GM12874 (cell line): ENCODE measurements at regions not wholly inside any gene's neighbourhood (a gene's known extent, or its start where the extent isn't known, plus 50 kb on each side); places are given as distances from the start of the nearest gene placed in this dataset.

Experiments
- TF ChIP-seq, protein P1 (sequence below): IDR thresholded peaks from 2 replicates; pipeline ENCODE4 v1.5.1; 2011; ENCODE audit warnings: low read depth, mild to moderate bottlenecking, control low read depth, low read length, moderate library complexity; ENCODE audit not compliant: insufficient read depth

GRCh38 chr2:78585871-78586270 is 439.6 kb upstream of the REG3G start:
- TF ChIP-seq, protein P1, sequence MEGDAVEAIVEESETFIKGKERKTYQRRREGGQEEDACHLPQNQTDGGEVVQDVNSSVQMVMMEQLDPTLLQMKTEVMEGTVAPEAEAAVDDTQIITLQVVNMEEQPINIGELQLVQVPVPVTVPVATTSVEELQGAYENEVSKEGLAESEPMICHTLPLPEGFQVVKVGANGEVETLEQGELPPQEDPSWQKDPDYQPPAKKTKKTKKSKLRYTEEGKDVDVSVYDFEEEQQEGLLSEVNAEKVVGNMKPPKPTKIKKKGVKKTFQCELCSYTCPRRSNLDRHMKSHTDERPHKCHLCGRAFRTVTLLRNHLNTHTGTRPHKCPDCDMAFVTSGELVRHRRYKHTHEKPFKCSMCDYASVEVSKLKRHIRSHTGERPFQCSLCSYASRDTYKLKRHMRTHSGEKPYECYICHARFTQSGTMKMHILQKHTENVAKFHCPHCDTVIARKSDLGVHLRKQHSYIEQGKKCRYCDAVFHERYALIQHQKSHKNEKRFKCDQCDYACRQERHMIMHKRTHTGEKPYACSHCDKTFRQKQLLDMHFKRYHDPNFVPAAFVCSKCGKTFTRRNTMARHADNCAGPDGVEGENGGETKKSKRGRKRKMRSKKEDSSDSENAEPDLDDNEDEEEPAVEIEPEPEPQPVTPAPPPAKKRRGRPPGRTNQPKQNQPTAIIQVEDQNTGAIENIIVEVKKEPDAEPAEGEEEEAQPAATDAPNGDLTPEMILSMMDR, result no peak

DNA sequence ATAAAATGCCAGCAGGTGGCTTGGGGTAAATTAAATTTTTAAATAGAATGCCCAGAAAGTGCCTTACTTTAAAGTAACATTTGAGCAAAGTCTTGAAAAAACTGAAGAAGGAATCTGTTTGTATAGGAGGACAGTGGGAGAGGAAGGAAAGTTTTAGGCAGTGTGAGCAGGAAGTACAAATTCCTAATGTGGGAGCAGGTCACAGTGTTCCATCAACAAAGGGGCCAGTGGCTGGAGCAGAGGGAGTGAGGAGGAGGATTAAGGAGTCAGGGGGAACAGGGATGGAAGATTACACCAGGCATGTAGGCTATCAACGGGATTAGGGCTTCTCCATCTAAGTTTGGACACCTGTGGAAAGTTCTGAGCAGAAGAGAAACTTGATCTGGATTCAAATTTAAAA is 439.2 kb upstream of the REG3G start:
- TF ChIP-seq, protein P1, result no peak

DNA sequence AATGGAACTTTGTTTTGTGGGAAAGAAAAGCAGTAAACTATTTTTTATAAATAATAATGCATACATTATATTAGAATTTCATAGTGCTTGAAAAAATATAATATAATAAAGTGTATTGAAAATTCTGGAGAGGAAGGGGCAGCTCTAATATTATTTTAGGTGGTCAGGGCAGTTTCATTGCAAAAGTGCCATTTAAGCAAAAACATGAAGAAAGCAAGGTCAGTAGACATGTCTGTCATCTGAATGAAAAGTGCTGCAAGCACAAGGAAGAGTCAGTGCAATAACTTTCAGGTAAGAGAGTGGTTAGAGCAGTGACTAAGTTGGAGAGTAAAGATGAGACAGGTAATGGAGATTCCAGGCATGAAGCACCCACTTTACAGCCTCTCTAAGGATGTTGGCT is 435.6 kb upstream of the REG3G start:
- TF ChIP-seq, protein P1, result no peak

DNA sequence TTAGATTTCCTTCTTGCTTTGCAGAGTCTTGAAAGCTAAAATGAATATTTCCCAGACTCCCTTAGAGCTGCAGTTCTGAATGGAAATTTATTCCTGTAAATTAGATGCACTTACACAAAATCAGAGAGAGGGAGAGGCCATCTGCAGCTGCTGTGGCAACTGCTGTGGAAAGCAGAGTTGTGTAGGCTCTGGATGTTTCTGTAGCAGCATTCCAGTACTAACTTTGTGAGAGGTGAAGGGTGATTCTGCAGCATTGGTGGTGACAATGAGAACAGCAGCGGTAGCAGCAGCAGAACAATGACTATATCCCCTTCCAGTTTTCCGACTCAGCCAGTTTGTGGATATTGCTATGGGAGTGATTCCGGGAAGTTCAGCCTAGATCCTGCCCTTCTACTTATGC is 433.0 kb upstream of the REG3G start:
- TF ChIP-seq, protein P1, result no peak

- TF ChIP-seq, protein P1, result no peak
Observed at GRCh38 chr2:78601113-78601512, 424.4 kb upstream of the REG3G start.

DNA sequence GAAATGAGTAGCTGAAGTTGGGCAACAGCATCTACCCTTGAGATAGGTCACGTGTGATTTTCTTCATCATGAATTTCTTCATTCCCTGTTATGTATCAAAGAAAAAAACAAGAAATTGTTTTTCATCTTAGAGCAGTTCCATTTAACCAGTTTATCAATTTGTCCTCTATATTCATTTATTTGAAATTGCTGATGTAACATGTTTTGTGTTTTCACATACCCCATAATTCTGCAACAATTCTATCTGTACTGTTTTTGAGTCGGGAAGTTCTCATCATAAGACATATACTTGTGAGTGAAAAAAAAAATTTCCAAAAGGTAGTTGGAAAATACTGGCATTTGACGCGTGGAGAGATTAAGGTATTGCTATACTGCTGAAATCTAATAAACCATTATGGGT is 422.6 kb upstream of the REG3G start:
- TF ChIP-seq, protein P1, result no peak

GRCh38 chr2:78606895-78607294 is 418.6 kb upstream of the REG3G start:
- TF ChIP-seq, protein P1, result no peak

- TF ChIP-seq, protein P1, result no peak
Observed at GRCh38 chr2:78614726-78615125, 410.8 kb upstream of the REG3G start.
